Gastroesophageal sphincter (tissue), 3 donors: ENCODE measurements at regions not wholly inside any gene's neighbourhood (a gene's known extent, or its start where the extent isn't known, plus 50 kb on each side); places are given as distances from the start of the nearest gene placed in this dataset.

Experiments
- CTCF ChIP-seq, 4 experiments: fragments of 200-600 bp in 2 of 4; fragments of 450-650 bp in 2 of 4; sonication (generic) in 1 of 4; IDR thresholded peaks; one replicate each; pipeline ENCODE4 v1.5.1; 2017 to 2019; ENCODE audit warnings: antibody characterized with exemption in 4 of 4, mild to moderate bottlenecking in 2 of 4, moderate library complexity in 2 of 4
- POLR2A ChIP-seq, 2 donors: fragments of 450-650 bp; IDR thresholded peaks; one replicate each; pipeline ENCODE4 v1.6.1; 2017; ENCODE audit warnings: antibody characterized with exemption in 2 of 2, mild to moderate bottlenecking in 2 of 2, moderate library complexity in 1 of 2

GRCh38 chr10:10235003-10235402 lies 782.7 kb upstream of the CELF2 start:
- TF ChIP-seq CTCF (IDR thresholded peaks at IDR 0.05), result no peak
- TF ChIP-seq POLR2A (IDR thresholded peaks at IDR 0.05), result no peak
